HG02759 (cell line): ENCODE measurements at regions not wholly inside any gene's neighbourhood (a gene's known extent, or its start where the extent isn't known, plus 50 kb on each side); places are given as distances from the start of the nearest gene placed in this dataset.
A peak's percentile ranks its signal among the peaks of the same experiment; 100 is the strongest.

Experiments
- ATAC-seq: cut with Tn5 transposase; IDR thresholded peaks from one replicate; pipeline ENCODE4 v1.9.1; 2021; ENCODE audit warnings: mild to moderate bottlenecking, moderate library complexity; ENCODE audit not compliant: unreplicated experiment

- ATAC-seq: no peak
Measured at GRCh38 chr6:166052837-166053236, 114.8 kb downstream of the TBXT start.

- no peak for ATAC-seq
Measured at GRCh38 chr6:166050559-166050958, 117.1 kb downstream of the TBXT start.

GRCh38 chr6:166046982-166047381 lies 120.7 kb downstream of the TBXT start:
- no peak for ATAC-seq

- no peak for ATAC-seq
Measured at GRCh38 chr6:166046226-166046625, 121.4 kb downstream of the TBXT start.

GRCh38 chr6:166045860-166046200 lies 121.8 kb downstream of the TBXT start:
- no peak for ATAC-seq

GRCh38 chr6:166045173-166045859 lies 122.3 kb downstream of the TBXT start:
- no peak for ATAC-seq

GRCh38 chr6:166041277-166041676 lies 126.4 kb downstream of the TBXT start:
- ATAC-seq: no peak

- ATAC-seq: no peak
Measured at GRCh38 chr6:166040292-166040691, 127.4 kb downstream of the TBXT start.

GRCh38 chr6:166036316-166037095 lies 131.1 kb downstream of the TBXT start:
- no peak for ATAC-seq

GRCh38 chr6:166032366-166033200 lies 135.1 kb downstream of the TBXT start:
- ATAC-seq: no peak

- no peak for ATAC-seq
Measured at GRCh38 chr6:166031275-166031674, 136.4 kb downstream of the TBXT start.

- ATAC-seq: peak; percentile 43
Measured at GRCh38 chr6:166029506-166029905, 138.1 kb downstream of the TBXT start.

GRCh38 chr6:166027761-166028160 lies 139.9 kb downstream of the TBXT start:
- ATAC-seq: no peak

GRCh38 chr6:166026586-166027126 lies 141.0 kb downstream of the TBXT start:
- no peak for ATAC-seq

GRCh38 chr6:166025149-166025898 lies 142.3 kb downstream of the TBXT start:
- ATAC-seq: no peak

- ATAC-seq: no peak
Measured at GRCh38 chr6:166024252-166024651, 143.4 kb downstream of the TBXT start.

- ATAC-seq: no peak
Measured at GRCh38 chr6:166023273-166023989, 144.2 kb downstream of the TBXT start.

GRCh38 chr6:166021429-166021828 lies 146.2 kb downstream of the TBXT start:
- no peak for ATAC-seq

- no peak for ATAC-seq
Measured at GRCh38 chr6:166019214-166019613, 148.4 kb downstream of the TBXT start.

- no peak for ATAC-seq
Measured at GRCh38 chr6:166017032-166017635, 150.5 kb downstream of the TBXT start.
